GM04504 (cell line): ENCODE measurements at regions not wholly inside any gene's neighbourhood (a gene's known extent, or its start where the extent isn't known, plus 50 kb on each side); places are given as distances from the start of the nearest gene placed in this dataset.
"Not testable (repeated sequence)": the region's sequence is repeated elsewhere in the genome, so short reads cannot be mapped to it uniquely, and the experiment has no call there.

Experiments used
- DNase-seq: peaks from one replicate; pipeline ENCODE4 v3.0.0-alpha.2; 2012; ENCODE audit warnings: low read depth

DNA sequence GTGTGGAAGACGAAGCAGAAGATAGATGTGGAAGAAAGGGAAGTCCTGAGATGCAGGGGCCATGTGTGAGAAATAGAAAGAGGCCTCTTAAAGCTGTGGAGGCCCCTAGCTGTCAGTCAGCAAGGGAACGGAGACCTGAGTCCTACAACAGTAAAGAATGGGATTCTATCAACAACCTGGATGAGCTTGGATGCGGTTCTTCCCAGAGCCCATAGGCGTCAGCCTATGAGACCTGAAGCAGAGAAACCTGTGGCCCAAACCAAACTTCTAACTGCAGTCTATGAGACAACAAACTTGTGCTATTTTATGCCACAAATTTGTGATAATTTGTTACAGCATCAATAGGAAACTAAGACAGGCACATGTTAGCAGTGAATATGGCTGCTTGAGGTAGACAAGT lies 583.7 kb downstream of the ADCYAP1 start:
- no peak for DNase-seq

DNA sequence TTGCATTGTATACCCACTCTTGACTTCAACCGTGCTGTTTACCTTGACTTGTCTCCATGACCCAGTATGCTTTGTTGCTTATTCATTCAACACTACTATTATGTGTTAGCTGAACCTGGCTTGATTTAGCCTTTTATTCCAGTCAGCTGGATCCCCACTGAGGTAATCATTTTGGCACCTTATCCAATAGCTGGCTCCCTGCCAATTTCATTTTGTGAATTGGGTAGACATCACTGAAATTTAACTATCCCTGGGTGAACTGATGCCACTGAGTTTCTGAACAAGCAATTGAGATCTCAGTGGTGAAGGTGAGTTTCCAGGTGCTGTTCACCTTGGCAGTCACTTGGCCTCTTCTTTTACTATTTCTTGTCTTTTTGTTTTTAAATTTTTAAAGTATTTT lies 584.3 kb downstream of the ADCYAP1 start:
- DNase-seq = no peak

GRCh38 chr18:1495387-1495786 lies 590.7 kb downstream of the ADCYAP1 start:
- DNase-seq = no peak

GRCh38 chr18:1496096-1496495 lies 591.4 kb downstream of the ADCYAP1 start:
- DNase-seq = no peak

DNA sequence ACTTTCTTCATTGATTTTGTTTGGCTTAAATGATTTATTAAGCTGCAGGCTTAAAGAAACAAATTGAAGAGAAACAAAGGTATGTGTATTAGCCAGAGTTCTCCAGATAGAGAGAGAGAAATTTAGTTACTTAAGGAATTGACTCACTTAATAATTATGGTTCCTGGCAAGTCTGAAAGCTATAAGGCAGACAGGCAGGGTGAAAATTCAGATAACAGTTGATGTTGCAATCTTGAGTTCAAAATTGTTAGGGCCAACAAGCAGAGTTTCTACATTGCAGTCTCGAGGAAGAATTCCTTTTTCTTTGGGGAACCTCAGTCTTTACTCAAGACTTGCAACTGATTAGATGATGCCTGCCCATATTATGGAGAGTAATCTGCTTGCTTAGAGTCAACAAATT lies 593.5 kb downstream of the ADCYAP1 start:
- DNase-seq = no peak

GRCh38 chr18:1499265-1499664 lies 594.6 kb downstream of the ADCYAP1 start:
- no peak for DNase-seq

DNA sequence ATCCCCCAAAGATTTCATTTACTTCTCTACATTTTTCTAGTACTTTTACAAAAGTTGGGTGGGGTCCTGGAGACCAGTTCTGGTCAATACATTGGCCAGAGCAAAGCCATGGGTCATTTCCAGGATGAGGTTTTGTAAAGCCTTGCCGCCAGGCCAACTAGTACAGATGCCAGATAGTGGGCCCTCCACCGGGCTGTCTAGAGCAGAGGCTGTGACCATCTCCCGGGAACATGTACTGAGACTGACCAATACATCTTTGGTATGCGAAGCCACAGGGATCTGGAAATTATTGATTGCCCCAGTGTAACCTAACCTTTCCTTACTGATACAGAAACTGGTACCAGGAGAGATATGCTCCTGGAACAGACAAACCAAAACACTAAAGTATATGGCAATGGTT lies 599.2 kb downstream of the ADCYAP1 start:
- DNase-seq = no peak

GRCh38 chr18:1505856-1506255 lies 601.2 kb downstream of the ADCYAP1 start:
- no peak for DNase-seq

GRCh38 chr18:1510542-1511179 lies 606.0 kb downstream of the ADCYAP1 start:
- no peak for DNase-seq

DNA sequence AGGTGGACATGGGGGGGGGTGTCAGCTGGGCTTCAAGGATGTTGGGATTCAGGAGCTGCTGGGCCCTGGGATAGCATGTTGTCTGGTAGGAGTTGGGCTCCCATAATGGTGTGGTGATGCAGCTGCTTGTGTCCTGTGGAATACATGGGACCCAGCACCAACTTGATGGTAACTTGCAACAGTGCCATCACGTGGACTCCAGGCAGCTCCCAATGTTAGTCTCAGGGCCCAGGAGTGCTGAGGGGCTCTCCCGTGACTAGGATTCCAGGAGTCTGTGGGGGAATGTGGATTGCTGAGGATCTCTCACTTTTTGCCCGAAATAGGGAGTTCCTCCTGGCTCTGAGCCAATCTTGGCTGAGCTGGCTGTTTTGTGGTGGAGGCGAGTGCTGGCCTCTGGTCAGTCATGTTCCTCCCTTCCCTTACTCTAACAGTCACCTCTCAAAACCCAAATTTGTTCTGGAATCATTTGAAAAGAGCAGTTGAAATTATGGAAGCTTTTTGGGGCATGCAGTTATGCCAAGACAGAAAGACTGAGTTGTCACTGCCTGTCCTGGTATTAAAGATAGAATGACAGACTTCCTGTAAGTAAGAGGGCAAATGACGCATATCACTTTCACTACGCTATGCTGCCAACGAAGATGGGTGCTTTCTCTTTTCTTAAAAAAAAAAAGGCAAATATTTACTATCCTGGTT lies 607.1 kb downstream of the ADCYAP1 start:
- no peak for DNase-seq

DNA sequence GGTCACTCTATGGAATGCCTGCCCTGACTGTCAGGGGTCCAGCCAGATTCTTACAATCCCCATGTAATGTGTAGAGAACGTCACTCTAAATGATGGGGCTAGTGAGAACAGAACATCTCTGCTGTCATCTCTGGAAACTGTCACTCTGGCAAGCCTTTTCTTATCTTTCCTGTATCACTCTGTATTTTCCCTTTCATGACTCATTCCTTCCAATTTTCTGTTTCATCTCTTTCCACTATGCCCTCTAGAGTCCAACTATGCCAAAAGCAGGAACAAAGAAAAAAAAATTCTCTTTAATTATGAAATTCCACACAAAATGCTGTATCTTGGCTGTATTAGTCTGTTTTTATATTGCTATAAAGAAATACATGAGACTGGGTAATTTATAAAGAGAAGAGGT lies 608.8 kb downstream of the ADCYAP1 start:
- no peak for DNase-seq

DNA sequence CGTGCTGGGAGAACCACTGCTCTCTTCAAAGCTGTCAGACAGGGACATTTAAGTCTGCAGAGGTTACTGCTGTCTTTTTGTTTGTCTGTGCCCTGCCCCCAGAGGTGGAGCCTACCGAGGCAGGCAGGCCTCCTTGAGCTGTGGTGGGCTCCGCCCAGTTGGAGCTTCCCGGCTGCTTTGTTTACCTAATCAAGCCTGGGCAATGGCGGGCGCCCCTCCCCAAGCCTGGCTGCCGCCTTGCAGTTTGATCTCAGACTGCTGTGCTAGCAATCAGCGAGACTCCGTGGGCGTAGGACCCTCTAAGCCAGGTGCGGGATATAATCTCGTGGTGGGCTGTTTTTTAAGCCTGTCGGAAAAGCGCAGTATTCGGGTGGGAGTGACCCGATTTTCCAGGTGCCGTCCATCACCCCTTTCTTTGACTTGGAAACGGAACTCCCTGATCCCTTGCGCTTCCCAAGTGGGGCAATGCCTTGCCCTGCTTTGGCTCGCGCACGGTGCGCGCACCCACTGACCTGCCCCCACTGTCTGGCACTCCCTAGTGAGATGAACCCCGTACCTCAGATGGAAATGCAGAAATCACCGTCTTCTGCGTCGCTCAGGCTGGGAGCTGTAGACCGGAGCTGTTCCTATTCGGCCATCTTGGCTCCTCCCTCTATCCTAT lies 617.0 kb downstream of the ADCYAP1 start:
- not testable (repeated sequence) for DNase-seq

DNA sequence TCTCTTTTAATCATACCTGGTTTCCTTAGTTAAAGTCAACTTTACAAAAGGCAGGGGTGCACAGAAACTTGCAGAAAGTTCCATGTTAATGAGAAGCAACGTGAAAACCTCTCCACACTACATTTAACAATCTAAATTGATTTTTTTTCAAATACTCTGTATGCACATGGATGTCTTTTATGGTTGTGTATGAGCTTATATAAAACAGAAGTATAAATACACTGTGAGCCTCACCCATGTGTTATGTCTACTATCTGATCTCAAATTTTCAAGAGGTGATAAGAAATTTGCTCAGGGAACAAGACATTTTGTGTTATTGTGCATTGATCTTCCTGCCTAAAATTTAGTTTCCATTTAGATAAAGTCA lies 617.6 kb downstream of the ADCYAP1 start:
- no peak for DNase-seq

DNA sequence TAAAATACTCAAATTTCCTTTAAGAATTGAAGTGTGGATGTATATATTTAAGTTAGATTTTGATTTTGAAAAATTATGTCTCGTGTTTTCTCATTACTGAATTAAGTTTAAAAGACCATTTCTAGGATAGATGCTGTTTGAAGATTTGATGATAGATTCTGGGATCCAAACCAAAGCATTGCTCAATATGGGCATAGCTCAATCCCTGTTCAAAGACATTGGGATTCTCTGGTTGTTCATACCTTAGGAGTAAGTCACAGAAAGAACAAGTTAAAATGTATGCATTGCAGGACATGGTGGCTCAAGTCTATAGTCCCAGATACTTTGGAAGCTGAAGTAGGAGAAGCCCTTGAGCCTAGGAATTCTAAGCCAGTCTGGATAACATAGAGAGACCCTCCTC lies 622.3 kb downstream of the ADCYAP1 start:
- no peak for DNase-seq

DNA sequence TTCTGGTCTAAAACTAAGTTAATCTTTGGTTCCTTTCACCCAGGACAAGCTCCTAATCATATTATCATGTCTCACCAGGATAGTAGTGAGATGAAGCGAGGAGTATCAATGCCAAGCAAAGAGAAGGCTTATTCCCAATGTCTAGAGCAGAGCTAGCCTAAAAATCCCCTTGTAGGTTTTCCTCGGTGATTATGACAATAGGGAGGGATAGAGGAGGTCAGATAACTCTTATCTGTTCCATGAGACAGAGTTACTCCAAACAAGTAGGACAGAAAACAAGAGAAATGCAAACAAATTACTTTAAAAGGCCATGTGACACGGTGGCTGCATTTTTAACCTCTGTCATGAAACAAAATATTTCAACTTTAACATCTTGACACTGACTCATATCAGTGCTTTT lies 623.1 kb downstream of the ADCYAP1 start:
- no peak for DNase-seq

- DNase-seq = no peak
These were observed 623.8 kb downstream of the ADCYAP1 start for GRCh38 chr18:1528447-1528846.

GRCh38 chr18:1528964-1529509 lies 624.4 kb downstream of the ADCYAP1 start:
- DNase-seq = no peak

GRCh38 chr18:1530650-1531049 lies 626.0 kb downstream of the ADCYAP1 start:
- DNase-seq = no peak

DNA sequence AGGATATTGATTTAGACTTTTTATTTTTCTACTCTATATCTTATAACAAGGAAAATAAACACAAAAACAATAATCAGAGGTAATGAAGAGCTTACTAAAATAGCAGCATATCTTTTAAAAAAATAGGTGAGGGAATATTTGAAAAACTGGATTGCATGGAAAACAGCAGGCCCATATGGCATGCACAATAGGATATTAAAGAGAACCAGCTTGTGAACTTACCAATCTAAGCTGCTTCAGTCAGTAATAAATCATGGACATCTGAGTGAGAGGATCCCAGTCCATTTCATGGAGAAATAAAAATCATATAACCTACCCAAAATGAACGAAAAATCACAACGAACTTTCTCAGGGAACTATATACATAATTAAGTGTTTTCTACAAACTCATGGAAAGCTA lies 634.6 kb downstream of the ADCYAP1 start:
- DNase-seq = no peak

DNA sequence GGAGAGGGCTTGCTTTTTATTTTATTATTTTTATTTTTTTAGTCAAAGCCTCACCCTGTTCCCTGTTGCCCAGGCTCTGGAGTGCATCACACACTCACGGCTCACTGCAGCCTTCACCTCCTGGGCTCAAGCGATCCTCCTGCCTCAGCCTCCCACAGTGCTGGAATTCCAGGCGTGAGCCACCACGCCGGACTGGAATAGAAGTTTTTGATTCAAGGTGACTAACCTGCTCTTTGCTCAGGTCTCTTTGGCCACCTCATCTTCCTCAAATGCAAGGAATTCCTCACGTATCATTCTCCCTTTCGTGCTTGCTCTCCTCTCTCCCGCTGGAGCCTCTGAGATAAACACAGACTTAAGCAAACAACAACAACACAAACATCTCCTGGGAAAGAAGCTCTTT lies 636.8 kb downstream of the ADCYAP1 start:
- no peak for DNase-seq

DNA sequence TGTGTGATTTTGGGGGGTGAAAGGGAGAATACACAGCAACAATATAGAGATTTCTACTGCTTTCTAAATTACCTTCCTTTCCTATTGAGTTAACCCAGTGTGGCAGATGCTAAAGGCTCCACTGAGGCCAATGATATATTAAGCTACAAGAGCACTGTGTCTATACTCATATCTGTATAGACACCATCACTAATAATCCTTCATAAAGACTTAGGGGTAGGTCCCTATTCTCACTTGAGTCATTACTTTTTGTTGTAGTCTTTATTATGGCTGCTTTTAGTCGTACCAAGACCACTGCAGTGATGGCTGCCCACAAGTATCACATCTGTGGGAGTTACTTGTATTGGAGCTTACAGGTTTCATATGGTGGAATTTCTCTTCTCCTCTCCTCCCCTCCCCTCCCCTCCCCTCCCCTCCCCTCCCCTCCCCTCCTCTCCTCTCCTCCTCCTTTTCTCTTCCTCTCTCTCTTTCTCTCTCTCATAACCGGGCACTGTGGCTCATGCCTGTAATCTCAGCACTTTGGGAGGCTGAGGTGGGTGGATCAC lies 637.6 kb downstream of the ADCYAP1 start:
- no peak for DNase-seq

- DNase-seq = no peak
These were observed 639.3 kb downstream of the ADCYAP1 start for GRCh38 chr18:1544016-1544415.

DNA sequence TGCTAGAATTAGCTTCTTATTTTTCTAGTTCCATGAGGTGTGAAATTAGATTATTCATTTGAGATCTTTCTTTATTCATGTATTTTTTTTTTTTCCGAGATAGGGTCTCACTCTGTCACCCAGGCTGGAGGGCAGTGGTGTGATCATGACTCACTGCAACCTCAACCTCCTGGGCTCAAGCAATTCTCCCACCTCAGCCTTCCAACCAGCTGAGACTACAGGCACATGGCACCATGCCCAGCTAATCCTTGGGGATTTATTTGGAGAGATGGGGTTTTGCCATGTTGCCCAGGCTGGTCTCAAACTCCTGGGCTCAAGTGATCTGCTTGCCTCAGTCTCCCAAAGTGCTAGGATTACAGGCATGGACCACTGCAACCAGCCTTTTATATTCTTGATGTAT lies 653.0 kb downstream of the ADCYAP1 start:
- DNase-seq = not testable (repeated sequence)
